Lung microvascular endothelial cell (primary cell): ENCODE measurements at regions not wholly inside any gene's neighbourhood (a gene's known extent, or its start where the extent isn't known, plus 50 kb on each side); places are given as distances from the start of the nearest gene placed in this dataset.
"Not testable (repeated sequence)": the region's sequence is repeated elsewhere in the genome, so short reads cannot be mapped to it uniquely, and the experiment has no call there.

Experiments
- DNase-seq, 2 donors: peaks; one replicate each; pipeline versions ENCODE4 v3.0.0 to v3.0.0-alpha.2; 2010; ENCODE audit warnings: low read depth in 2 of 2

DNA sequence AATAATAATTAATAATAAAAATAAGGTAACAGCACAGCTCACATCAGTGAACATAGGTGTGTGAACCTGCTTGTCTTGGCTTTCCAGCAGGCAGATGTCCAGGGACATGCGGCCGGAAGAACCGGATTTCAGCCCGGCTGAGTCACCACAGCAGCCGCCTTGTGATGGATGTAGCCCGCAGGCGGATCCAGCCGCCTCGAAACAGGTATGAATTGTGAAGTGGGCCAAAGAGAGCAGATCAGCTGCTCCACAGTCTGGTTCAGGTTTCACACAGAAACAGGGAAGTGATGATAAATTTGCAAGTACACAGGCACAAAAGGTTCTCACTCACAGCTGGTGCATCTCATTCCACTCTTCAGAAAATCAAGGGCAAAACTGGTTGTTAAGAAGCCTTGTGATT is 55.1 kb downstream of the ID4 start:
- DNase-seq = no peak

GRCh38 chr6:19895866-19896692 is 58.9 kb downstream of the ID4 start:
- no peak for DNase-seq

GRCh38 chr6:19896693-19897010 is 59.5 kb downstream of the ID4 start:
- DNase-seq = no peak

DNA sequence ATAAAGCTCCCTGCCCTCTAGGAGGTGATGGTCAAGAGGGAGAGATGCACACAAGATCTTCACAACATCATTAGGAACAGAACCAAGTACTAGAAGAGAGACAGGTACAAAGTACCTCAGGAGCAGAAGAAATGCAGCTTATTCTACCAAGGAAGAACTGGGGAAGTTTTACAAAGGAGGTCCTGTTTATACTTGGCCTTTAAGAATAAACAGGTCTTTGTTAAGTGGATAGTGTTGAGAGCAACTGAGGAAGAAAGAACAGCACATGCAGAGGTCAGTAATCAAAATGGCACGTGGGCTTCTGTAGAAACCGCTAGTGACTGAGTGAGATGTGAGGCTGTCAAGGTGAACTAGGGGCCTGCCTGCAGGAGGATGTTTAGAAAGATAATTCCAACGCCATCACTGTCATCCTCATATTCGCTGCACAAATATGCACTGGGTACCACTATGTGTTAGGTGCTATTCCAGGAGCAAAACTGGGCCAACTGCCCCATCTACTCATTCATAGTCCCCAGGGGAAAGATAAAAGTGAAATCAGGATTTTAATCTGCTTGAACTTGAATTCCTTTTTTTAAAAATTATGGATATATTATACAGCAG is 61.1 kb downstream of the ID4 start:
- no peak for DNase-seq

GRCh38 chr6:19902201-19902600 is 65.0 kb downstream of the ID4 start:
- DNase-seq = no peak

DNA sequence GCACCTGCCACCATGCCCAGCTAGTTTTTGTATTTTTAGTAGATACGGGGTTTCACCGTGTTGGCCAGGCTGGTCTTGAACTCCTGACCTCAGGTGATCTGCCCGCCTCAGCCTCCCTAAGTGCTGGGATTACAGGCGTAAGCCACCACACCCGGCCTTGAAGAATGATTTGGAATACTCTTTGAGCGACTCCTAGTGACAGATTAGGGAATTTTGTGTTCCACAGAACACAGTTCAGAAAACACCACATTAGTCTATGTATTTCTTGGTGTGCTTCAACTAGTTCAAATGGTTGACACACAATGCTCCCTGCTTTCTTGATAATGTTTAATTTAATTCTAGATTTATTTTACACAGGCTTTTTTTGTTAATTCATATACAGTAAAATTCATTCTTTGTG is 67.2 kb downstream of the ID4 start:
- DNase-seq = not testable (repeated sequence)

- DNase-seq = no peak
Observed at GRCh38 chr6:19905584-19905983, 68.4 kb downstream of the ID4 start.

DNA sequence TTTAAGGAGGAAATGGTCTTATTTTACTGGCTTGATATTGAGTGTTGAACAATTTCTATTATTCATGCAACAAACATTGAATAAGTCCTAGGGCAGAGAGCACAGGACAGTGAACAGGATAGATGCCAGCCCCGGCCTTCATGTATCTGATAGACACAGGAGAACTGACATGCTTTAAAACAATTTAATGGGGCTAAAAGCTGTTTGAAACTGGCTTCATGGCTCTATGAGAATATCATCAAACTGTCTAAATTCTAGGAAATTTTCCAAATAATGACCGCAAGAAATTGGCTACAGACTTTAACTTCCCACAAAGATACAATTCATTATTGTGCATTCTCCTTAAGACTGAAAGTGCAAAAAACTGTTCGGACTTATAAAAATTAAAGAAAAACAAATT is 69.0 kb downstream of the ID4 start:
- DNase-seq = no peak

DNA sequence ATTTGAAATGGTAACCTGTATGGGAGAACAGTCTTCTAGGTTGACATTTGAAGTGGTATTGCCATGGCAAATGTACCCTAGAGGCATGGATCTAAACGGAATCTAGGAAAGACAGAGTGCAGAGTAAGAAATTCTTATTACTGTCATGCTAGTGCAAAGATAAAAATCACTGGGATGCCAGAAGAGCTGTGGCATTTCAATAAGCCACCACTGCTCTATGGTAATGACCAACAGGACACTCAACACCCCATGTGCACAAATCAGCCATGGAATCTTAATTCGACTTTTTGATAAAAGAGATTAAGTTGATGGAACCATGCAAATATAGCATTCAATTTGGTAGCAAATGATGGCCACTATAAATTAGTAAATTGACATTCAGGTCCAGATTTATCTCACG is 74.1 kb downstream of the ID4 start:
- no peak for DNase-seq

GRCh38 chr6:19918436-19918835 is 81.3 kb downstream of the ID4 start:
- DNase-seq = no peak

DNA sequence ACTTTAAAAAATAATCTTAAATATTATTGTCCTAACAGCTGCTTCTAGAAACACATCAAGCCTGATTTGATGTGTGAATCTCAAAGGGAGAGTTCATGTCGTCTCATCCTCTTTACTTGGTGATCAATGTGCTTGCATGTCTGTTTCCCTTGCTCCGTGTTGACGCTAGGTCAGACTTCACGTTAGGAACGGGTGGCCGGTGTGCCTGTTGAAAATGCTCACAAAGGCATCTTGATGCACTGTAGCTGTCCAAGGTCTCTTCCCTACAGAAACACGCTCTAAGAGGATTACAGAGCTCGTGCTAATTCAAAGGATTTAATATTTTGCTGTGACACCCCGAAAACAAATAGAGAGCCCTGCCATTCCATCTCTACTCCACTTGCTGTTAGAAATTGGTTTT is 84.6 kb downstream of the ID4 start:
- no peak for DNase-seq

DNA sequence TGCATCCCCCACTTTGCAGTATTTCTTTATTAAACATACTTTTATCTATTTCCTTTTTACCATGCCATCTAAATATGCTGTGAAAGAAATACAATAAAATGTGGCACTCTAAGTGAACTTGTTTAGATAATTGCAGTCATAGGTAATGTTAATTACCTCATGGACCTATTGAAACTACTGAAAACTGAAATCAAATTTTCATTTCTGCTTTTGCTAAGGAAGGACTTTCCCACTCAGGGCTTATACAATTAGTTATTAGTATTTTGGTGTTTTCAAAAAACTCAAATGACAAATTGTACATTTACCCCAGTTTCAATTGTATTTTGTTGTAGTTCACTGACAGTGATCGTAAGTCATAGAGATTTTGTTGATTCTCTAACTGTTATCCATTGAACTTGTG is 88.4 kb downstream of the ID4 start:
- no peak for DNase-seq

DNA sequence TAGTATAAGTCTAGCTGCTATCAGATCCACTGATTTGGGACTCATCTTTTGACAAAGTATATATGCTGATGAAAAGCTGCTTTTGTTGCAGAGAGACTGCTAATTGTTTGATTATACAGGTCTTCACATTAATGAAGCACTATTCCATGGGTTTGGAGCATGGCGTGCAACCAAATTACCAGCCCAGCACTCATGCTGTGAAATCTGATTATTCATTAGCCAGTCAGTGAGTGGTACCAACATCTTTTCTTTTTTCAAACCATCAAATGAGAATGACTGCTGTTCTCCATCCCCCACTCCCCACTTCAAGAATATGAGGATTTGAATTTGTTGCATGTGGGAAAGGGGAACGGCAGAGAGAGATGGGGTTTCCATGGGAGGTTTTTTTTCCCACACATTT is 91.3 kb downstream of the ID4 start:
- no peak for DNase-seq

DNA sequence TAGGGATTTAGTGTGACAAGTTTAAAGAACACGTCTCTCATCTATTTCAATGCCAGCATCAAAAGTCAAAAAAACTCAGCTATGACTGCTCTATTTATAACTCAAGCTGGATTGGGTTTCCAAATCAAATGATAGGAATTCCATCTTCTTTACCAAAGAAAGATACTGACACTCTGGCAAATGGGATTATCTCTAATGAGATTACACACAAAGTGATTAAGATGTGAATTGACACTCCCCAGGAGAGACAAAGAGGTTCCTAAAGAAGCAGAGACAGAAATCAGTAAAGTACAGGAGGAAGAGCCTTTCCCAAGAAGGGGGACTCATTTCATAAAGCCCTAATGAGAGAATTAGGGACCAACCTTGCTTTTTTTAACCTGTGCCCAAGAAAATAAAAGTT is 92.1 kb downstream of the ID4 start:
- no peak for DNase-seq

DNA sequence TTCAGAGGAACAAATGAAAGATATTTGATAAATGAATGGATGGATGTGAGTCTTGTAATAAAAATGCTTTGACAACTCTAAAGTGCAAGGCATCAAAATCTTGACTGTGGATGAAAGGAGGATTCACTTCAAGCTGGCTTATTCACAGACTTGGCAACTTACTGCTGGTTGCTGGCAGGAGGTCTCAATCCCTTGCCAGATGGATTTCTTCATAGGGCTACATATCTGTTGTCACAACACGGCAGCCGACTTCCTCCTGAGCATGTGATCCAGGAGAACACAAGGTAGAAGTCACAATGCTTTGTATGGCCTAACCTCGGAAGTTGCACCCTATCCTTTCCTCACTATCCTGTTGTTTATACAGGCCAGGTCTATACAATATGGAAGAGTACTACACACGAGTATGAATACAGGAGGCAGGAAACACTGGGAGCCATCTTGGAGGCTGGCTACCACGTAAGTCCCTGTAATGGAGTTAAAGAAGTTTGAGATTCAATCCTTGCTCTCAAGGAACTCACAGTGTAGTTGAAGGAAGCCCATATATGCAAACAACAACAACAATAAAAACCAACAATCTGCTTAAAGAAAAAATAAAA is 97.9 kb downstream of the ID4 start:
- no peak for DNase-seq

DNA sequence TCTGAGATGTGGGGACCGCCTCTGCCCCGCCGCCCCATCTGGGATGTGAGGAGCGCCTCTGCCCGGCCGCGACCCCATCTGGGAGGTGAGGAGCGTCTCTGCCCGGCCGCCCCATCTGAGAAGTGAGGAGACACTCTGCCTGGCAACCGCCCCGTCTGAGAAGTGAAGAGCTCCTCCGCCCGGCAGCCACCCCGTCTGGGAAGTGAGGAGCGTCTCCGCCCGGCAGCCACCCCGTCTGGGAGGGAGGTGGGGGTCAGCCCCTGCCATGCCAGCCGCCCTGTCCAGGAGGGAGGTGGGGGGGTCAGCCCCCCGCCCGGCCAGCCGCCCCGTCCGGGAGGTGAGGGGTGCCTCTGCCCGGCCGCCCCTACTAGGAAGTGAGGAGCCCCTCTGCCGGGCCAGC is 102.2 kb downstream of the ID4 start:
- DNase-seq = not testable (repeated sequence)

DNA sequence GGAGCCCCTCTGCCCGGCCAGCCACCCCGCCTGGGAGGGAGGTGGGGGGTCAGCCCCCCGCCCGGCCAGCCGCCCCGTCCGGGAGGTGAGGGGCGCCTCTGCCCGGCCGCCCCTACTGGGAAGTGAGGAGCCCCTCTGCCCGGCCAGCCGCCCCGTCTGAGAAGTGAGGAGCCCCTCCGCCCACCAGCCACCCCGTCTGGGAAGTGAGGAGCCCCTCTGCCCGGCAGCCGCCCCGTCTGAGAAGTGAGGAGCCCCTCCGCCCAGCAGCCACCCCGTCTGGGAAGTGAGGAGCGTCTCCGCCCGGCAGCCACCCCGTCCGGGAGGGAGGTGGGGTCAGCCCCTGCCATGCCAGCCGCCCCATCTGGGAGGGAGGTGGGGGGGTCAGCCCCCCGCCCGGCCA is 102.8 kb downstream of the ID4 start:
- DNase-seq = not testable (repeated sequence)

DNA sequence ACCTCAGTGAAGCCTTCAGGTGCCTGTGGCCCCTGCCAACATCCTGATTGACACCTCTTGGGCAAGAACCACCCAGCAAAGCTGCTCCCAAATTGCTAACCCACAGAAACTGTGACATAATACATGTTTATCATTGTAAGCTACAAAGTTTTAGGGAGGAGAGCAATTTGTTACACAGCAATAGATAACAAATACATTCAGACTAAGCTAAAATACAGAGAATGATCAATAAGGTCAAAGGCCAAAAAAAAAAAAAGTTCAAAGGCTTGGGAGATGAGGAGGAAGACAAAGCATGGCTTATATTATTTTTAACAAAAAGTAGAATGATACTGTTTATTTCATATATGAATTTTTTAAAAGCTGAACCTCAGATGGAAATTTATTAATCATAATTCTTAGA is 105.9 kb downstream of the ID4 start:
- no peak for DNase-seq

- no peak for DNase-seq
Observed at GRCh38 chr6:19945843-19946358, 108.7 kb downstream of the ID4 start.

- DNase-seq = no peak
Observed at GRCh38 chr6:19949155-19949554, 112.0 kb downstream of the ID4 start.

GRCh38 chr6:19964115-19964514 is 126.9 kb downstream of the ID4 start:
- no peak for DNase-seq

GRCh38 chr6:19968201-19968600 is 131.0 kb downstream of the ID4 start:
- DNase-seq = no peak

DNA sequence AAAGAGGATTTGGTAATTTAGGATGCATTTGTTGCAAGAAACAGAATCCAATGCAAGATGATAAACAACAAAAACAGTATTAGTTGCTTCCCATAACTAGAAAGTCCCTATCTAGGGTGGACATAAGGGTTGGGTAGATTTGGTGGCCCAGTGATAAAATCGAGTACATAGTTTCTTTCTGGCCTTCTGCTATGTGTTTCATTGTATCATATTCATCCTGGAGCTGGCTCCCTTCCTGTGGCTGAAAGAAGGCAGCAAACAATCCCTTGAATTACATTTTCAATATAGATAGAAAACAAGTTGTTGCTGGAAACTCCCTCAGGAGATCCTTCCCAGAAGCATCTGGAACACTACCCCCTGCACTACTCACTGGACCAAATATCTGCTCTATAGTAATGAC is 135.1 kb downstream of the ID4 start:
- DNase-seq = no peak
